Keratinocyte (primary cell): ENCODE measurements at regions not wholly inside any gene's neighbourhood (a gene's known extent, or its start where the extent isn't known, plus 50 kb on each side); places are given as distances from the start of the nearest gene placed in this dataset.

Experiments
- DNase-seq: peaks from one replicate; pipeline ENCODE4 v3.0.0-alpha.2; 2011; ENCODE audit warnings: low read depth, missing footprints, low spot score
- FAIRE-seq: peaks from 2 replicates; lab custom pipeline; 2011; peaks lifted over from hg19 to GRCh38; lab: Jason Lieb, UNC
- H2AFZ ChIP-seq: 2 replicates; pipeline ENCODE4 v1.6.0; 2012; ENCODE audit warnings: low read length, control low read depth, inconsistent platforms; ENCODE audit not compliant: control insufficient read depth
- H3K27ac ChIP-seq: 2 replicates; pipeline ENCODE4 v1.5.1; 2011; ENCODE audit warnings: low read length; ENCODE audit not compliant: control insufficient read depth, insufficient read depth
- H3K27me3 ChIP-seq: 3 replicates; pipeline ENCODE4 v1.6.0; 2011; ENCODE audit warnings: low read length; ENCODE audit not compliant: control insufficient read depth, insufficient read depth; ENCODE audit errors: extremely low read depth
- H3K36me3 ChIP-seq, 2 experiments: 2 replicates in 1 of 2; 3 replicates in 1 of 2; pipeline ENCODE4 v1.5.1; 2011; ENCODE audit warnings: low read length in 2 of 2, mild to moderate bottlenecking in 1 of 2; ENCODE audit not compliant: control insufficient read depth in 2 of 2, insufficient read depth in 2 of 2; ENCODE audit errors: extremely low read depth in 1 of 2
- H3K4me1 ChIP-seq: 3 replicates; pipeline ENCODE4 v1.5.1; 2011; ENCODE audit warnings: low read length; ENCODE audit not compliant: control insufficient read depth, insufficient read depth; ENCODE audit errors: extremely low read depth
- H3K4me2 ChIP-seq: 3 replicates; pipeline ENCODE4 v1.6.0; 2011; ENCODE audit warnings: low read depth, low read length; ENCODE audit not compliant: control insufficient read depth, insufficient read depth; ENCODE audit errors: extremely low read depth
- H3K4me3 ChIP-seq, 3 experiments: fragments of 200-600 bp in 1 of 3; sonication (generic) in 1 of 3; 2 replicates in 2 of 3; 3 replicates in 1 of 3; pipeline ENCODE4 v1.5.1; 2011 to 2016; ENCODE audit warnings: low read length in 3 of 3, mild to moderate bottlenecking in 3 of 3, control low read depth in 2 of 3, inconsistent platforms in 1 of 3, low read depth in 1 of 3, mixed read lengths in 1 of 3, mixed run types in 1 of 3, moderate library complexity in 1 of 3; ENCODE audit not compliant: control insufficient read depth in 2 of 3, insufficient read depth in 2 of 3; ENCODE audit errors: extremely low read depth in 1 of 3
- H3K79me2 ChIP-seq: 2 replicates; pipeline ENCODE4 v1.6.0; 2012; ENCODE audit warnings: low read length; ENCODE audit not compliant: control insufficient read depth, insufficient read depth
- H3K9ac ChIP-seq: 3 replicates; pipeline ENCODE4 v1.6.0; 2011; ENCODE audit warnings: low read length; ENCODE audit not compliant: control insufficient read depth, insufficient read depth; ENCODE audit errors: extremely low read depth
- H3K9me1 ChIP-seq: 3 replicates; pipeline ENCODE4 v1.6.0; 2011; ENCODE audit warnings: low read length; ENCODE audit not compliant: control insufficient read depth, insufficient read depth; ENCODE audit errors: extremely low read depth
- H3K9me3 ChIP-seq: 2 replicates; pipeline ENCODE4 v1.5.1; 2012; ENCODE audit warnings: low read depth, low read length; ENCODE audit not compliant: control insufficient read depth
- H4K20me1 ChIP-seq: 3 replicates; pipeline ENCODE4 v1.6.0; 2011; ENCODE audit warnings: low read length; ENCODE audit not compliant: control insufficient read depth, insufficient read depth; ENCODE audit errors: extremely low read depth
- EZH2 ChIP-seq: IDR thresholded peaks from one replicate; pipeline ENCODE4 v1.6.1; 2012; ENCODE audit warnings: inconsistent platforms, mild to moderate bottlenecking, low read length, moderate library complexity
- dilution Hi-C: fragments of 300-500 bp; cut with MboI; formaldehyde crosslinking; loops from one replicate; pipeline ENCODE4 v1.7.0; 2020; ENCODE audit warnings: low sequenced_read_pairs; ENCODE audit not compliant: extremely low pct_ligation_motif_present
- TF ChIP-seq, protein P1 (sequence below), 3 experiments: IDR thresholded peaks in 1 of 3; conservative IDR thresholded peaks in 1 of 3; optimal IDR thresholded peaks in 1 of 3; 2 replicates in 2 of 3; 3 replicates in 1 of 3; pipeline versions ENCODE3 to v1.5.1; 2011; ENCODE audit warnings: low read length in 3 of 3, mild to moderate bottlenecking in 3 of 3, moderate library complexity in 2 of 3, control low read depth in 1 of 3, inconsistent platforms in 1 of 3; ENCODE audit not compliant: insufficient read depth in 2 of 3; ENCODE audit errors: extremely low read depth in 1 of 3

DNA sequence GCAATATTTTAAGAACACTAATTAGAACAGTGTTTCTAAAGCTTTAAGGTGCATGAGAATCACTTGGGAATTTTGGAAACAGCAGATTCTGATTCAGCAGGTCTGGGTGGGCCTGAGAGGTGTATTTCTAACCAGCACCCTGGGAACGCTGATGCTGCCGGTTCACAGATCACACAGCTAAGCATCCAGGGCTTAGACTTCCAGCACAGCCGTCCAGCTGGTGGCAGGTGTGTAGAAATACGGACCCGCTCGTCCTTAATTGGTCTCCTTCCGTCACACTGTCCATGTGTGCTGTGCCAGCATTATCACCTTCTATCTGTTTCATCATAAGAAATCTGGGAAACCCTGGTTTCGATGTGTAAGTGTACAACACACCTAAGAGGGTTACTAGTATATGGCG, 1029.0 kb downstream of the EFNB2 start:
- dilution Hi-C loops: no loop called here
- H2AFZ ChIP-seq: no peak overlapping the region
- H3K4me3 ChIP-seq: no peak overlapping the region
- H3K4me1 ChIP-seq: no peaks in the 10 kb centered on the region
- DNase-seq (no peak), FAIRE-seq (no peak)
- no peaks in the 10 kb centered on the region for H3K36me3 ChIP-seq
- no peak overlapping the region for H3K27ac ChIP-seq
- H3K9ac ChIP-seq: no peak overlapping the region
- no peaks in the 10 kb centered on the region for H3K79me2 ChIP-seq
- H3K9me1 ChIP-seq: no peaks in the 10 kb centered on the region
- no peaks in the 10 kb centered on the region for H3K27me3 ChIP-seq
- H3K9me3 ChIP-seq: no peaks in the 10 kb centered on the region
- H3K4me2 ChIP-seq: no peak overlapping the region
- TF ChIP-seq, protein P1, sequence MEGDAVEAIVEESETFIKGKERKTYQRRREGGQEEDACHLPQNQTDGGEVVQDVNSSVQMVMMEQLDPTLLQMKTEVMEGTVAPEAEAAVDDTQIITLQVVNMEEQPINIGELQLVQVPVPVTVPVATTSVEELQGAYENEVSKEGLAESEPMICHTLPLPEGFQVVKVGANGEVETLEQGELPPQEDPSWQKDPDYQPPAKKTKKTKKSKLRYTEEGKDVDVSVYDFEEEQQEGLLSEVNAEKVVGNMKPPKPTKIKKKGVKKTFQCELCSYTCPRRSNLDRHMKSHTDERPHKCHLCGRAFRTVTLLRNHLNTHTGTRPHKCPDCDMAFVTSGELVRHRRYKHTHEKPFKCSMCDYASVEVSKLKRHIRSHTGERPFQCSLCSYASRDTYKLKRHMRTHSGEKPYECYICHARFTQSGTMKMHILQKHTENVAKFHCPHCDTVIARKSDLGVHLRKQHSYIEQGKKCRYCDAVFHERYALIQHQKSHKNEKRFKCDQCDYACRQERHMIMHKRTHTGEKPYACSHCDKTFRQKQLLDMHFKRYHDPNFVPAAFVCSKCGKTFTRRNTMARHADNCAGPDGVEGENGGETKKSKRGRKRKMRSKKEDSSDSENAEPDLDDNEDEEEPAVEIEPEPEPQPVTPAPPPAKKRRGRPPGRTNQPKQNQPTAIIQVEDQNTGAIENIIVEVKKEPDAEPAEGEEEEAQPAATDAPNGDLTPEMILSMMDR (optimal IDR thresholded peaks at IDR 0.05 in 1 of 3, IDR thresholded peaks at IDR 0.05 in 1 of 3, conservative IDR thresholded peaks at IDR 0.05 in 1 of 3; ENCODE audit: extremely low read depth in 1 of 3, insufficient read depth in 2 of 3, low read length in 3 of 3): no peak
- no peak for TF ChIP-seq EZH2
- no peaks in the 10 kb centered on the region for H4K20me1 ChIP-seq

DNA sequence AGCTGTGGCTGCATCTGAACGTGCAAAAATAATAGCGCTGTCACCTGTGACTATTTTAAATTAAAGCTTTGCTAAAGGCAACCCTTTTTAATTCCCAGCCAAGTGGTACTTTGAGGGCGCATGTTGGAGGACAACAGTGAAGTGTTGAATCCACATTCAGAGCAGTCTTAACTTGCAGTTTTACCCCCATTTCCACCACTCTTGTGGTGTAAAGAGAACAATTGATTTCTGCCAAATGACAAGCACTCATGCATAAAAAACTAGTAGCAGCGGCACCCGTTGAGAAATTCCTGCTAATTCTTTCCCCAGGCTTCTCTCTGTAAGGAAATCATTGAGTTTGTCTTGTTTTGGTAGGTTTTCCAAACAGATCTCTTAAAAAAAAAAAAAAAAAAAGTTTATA, 1033.3 kb downstream of the EFNB2 start:
- no peak overlapping the region for H2AFZ ChIP-seq
- H3K79me2 ChIP-seq: no peaks in the 10 kb centered on the region
- H3K4me2 ChIP-seq: no peak overlapping the region
- H3K9me1 ChIP-seq: no peaks in the 10 kb centered on the region
- H3K4me3 ChIP-seq: no peak overlapping the region
- no peaks in the 10 kb centered on the region for H3K9me3 ChIP-seq
- dilution Hi-C loops: no loop called here
- H3K27me3 ChIP-seq: no peaks in the 10 kb centered on the region
- FAIRE-seq (no peak), DNase-seq (no peak)
- H3K27ac ChIP-seq: no peak overlapping the region
- no peak overlapping the region for H3K9ac ChIP-seq
- no peaks in the 10 kb centered on the region for H3K4me1 ChIP-seq
- H4K20me1 ChIP-seq: no peaks in the 10 kb centered on the region
- TF ChIP-seq, protein P1 (optimal IDR thresholded peaks at IDR 0.05 in 1 of 3, IDR thresholded peaks at IDR 0.05 in 1 of 3, conservative IDR thresholded peaks at IDR 0.05 in 1 of 3; ENCODE audit: extremely low read depth in 1 of 3, insufficient read depth in 2 of 3, low read length in 3 of 3): no peak
- TF ChIP-seq EZH2: no peak
- no peaks in the 10 kb centered on the region for H3K36me3 ChIP-seq
